Fibroblast of skin of left biceps (primary cell): ENCODE measurements at regions not wholly inside any gene's neighbourhood (a gene's known extent, or its start where the extent isn't known, plus 50 kb on each side); places are given as distances from the start of the nearest gene placed in this dataset.
"Not testable (repeated sequence)": the region's sequence is repeated elsewhere in the genome, so short reads cannot be mapped to it uniquely, and the experiment has no call there.

Experiments
- DNase-seq, 2 experiments: peaks; one replicate each; pipeline ENCODE4 v3.0.0-alpha.2; 2013; ENCODE audit warnings: low read depth in 2 of 2

- DNase-seq: no peak
Observed at GRCh38 chr18:42537291-42537690, 578.2 kb downstream of the RIT2 start.

GRCh38 chr18:42544901-42545300 is 570.6 kb downstream of the RIT2 start:
- no peak for DNase-seq

GRCh38 chr18:42545825-42546224 is 569.7 kb downstream of the RIT2 start:
- no peak for DNase-seq

DNA sequence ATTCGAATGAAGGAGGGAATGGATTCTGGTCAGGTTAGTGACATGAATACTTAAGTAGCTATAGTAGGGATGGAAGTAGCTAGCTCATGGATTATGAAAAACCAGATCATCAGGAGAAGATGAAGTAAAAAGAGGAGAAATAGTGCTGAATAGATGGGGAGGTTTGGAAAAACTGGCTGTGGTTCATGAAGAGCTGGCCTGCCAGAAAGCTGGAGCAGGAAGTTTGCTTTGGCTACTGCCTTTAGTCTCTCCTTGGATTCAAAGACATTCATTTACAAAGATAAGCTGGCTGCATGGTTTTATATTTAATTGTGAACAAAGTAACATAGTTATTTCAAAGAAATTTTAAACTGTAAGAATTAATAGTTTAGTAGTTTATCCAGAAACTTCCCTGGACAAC is 567.0 kb downstream of the RIT2 start:
- DNase-seq: no peak

- DNase-seq: no peak
Observed at GRCh38 chr18:42549596-42549995, 565.9 kb downstream of the RIT2 start.

- DNase-seq: not testable (repeated sequence)
Observed at GRCh38 chr18:42552559-42552958, 562.9 kb downstream of the RIT2 start.

DNA sequence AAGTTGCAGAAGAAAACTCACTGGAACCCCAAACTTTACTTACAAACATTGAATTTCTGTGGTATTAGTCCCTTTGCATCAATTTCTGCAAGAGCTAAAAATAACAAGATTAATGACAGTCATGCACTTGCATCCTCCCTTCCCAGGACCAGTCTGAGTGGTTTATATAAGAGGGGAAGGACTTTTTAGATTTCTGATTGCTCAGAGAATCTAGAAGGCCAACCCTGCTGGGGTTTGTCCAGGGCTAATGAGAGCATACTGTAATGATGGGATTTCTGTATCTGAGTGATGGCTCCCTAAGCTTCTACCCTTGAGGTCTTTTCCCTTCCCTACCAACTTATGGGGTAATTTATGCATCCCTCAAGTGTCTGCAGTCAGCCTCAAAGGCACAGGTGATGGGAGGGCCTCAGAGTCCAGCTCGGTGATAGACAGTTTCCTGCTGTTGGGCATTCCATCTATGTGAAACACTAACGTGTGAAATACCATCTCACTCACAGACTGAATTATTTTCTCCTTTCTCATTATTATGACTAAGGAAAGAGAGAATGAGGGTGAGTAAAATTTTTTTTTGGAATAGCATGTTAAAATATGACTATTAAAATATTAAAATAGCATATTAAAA is 556.3 kb downstream of the RIT2 start:
- DNase-seq: no peak

DNA sequence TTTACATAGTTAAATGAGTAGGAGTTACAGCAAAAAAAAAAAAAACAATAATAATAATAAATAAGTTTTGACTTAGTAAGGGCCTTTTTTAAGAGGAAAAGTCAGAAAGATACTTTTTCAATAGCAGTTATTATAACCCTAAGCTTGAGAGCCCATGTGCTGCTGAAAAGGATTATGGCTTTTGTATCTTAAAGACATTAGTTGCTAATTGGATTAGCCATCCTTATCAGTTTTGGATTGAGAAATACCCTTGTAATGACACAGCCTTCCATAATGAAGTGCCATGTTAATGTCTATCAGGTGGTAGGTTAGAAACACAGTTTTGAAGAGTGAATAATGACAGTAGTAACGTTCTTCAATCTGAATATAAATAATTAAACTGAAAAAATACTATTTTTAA is 554.0 kb downstream of the RIT2 start:
- DNase-seq: no peak

DNA sequence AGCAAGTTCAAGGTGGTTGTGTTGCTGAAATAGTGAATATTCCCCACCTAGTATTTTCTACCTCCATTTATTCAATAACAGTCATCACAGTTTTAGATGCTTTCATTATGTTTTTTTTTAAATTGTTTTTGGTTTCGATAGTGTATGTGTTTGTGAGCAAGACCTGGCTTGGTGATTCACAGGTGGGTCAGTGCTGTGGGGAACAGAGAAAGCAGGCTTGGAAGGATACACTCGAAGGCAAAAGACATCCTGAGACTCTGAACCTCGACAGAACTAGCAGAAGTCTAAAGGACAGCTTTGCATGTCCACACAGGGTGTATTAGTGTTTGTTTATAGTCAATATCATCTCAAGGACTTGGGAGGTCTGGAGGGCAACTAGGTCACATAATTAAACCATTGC is 551.5 kb downstream of the RIT2 start:
- DNase-seq: no peak

GRCh38 chr18:42564761-42565160 is 550.7 kb downstream of the RIT2 start:
- DNase-seq: no peak

DNA sequence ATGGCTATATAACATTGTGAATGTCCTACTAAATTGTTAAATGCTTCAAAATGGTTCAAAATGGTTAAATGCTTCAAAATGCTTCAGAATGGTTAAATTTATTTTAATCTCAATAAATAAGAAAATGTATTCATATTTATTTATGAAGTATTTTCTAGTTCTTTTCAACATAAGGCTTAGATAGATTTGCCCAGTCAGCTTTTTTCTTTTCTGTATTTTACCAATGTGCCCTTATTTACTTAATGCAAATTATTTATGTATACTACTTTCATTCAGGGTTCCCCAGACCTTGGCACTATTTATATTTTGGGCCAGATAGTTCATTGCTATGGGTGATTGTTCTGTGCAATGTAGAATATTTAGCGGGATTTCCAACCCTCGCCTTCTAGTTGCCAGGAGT is 546.7 kb downstream of the RIT2 start:
- no peak for DNase-seq

DNA sequence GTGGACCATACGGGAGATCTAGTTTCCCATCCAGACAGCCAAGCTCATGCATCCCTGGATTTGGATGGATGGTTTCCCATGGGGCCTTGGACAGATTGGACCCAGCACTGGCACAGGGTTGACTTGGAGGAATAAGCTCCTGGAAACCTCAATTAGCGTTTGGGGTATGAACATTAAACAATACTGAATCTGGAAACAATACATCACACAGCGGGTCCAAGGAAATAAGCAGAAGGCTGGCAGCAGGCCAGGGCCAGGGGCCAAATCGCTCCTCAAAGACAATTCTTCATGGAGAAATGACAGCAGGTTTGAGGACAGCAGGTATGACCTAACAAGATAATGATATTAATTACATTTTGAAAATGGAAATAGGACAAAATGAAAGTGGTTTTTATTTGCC is 540.6 kb downstream of the RIT2 start:
- no peak for DNase-seq

DNA sequence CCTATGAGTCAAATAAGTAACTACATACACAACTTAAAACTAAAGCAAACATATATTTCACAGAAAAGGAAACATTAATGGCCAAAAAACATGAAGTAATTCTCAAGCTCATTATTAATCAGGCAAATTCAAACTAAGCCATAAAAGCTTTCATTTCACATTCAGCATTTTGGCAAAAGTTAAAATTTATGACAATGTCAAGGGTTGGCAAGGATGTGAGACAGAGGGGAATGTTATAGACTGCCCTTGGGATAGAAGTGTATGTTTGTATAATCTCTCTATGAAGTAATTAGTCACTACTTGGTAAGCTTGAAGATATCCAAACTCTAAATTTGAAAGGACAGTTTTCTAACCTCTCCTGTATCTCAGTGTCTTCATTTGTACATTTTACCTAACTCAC is 539.4 kb downstream of the RIT2 start:
- DNase-seq: no peak

GRCh38 chr18:42578792-42579191 is 536.7 kb downstream of the RIT2 start:
- DNase-seq: no peak

GRCh38 chr18:42582266-42582665 is 533.2 kb downstream of the RIT2 start:
- DNase-seq: no peak

DNA sequence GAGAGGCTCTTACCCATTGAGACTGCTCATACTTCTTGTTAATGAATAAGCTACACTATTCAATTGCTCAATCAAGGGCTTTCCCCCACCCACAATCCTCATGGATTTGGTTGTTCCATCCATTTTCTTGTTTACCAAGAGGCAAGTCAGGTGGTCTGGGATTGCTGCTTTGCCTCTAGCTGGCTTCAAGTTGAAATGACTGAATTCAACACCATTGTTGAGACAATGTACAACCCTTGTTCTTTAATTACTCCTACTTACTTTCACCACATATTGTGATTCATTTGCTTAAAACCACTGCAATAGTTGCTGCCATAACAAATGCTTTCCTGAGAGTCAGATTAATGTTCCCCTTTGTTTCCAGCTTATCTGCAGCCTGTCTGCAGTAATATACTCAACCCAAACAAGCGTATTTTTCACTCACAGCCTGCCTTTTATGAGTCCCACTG is 532.2 kb downstream of the RIT2 start:
- no peak for DNase-seq

GRCh38 chr18:42586601-42587000 is 528.9 kb downstream of the RIT2 start:
- no peak for DNase-seq

DNA sequence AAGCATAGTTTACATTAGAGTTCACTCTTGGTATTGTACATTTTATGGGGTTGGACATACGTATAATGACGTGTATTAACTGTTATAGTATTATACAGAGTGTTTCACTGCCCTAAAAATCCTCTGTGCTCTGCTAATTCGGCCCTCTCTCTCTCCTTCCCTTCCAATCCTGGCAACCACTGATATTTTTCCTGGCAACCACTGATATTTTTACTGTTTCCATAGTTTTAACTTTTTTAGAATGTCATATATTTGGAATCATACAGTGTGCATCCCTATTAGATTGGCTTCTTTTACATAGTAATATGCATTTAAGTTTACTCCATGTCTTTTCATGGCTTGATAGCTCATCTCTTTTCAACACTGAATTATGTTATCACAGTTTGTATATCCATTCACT is 526.7 kb downstream of the RIT2 start:
- no peak for DNase-seq

- no peak for DNase-seq
Observed at GRCh38 chr18:42604820-42605219, 510.7 kb downstream of the RIT2 start.

- DNase-seq: no peak
Observed at GRCh38 chr18:42606886-42607495, 508.5 kb downstream of the RIT2 start.

DNA sequence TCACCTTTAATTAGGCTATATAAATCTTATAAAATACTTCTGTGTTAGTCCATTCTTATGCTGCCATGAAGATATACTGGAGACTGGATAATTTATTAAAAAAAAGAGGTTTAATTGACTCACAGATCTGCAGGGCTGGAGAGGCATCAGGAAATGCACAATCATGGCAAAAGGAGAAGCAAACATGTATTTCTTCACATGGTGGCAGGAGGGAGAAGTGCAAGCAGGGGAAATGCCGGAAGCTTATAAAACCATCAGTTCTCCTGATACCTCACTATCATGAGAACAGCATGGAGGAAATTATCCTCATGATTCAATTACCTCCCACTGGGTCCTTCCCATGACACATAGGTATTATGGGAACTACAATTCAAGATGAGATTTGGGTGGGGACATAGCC is 504.4 kb downstream of the RIT2 start:
- DNase-seq: no peak

DNA sequence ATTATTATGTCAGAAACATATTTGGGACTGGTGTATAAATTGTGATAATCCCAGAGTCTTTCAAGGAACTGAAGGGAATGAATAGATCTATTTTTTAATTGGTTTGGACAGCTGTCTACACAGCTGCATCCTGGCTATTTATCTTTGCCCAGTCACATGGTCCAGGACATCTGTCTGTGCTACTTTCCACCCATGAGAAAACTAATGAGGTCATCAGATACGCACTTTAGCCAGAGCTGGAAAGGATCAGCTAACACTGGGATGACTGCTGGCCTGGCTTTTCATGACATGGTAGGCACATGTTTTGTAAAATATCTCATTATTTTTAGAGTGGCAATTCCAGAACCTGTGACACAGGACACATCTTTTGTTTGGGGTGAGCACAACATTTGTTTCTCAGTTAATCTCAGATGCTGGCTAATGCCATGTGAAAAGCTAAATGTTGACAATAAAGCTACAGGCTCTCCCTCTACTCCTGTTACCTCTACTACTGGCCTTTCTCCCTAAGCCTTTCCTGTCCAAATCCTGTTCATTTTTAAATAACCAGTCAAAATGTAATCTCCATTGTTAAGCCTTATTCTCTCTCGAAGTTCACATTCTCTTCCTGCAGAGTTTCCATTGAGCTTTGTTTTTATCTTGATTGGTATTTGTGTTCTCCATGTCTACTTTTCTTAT is 500.7 kb downstream of the RIT2 start:
- no peak for DNase-seq

DNA sequence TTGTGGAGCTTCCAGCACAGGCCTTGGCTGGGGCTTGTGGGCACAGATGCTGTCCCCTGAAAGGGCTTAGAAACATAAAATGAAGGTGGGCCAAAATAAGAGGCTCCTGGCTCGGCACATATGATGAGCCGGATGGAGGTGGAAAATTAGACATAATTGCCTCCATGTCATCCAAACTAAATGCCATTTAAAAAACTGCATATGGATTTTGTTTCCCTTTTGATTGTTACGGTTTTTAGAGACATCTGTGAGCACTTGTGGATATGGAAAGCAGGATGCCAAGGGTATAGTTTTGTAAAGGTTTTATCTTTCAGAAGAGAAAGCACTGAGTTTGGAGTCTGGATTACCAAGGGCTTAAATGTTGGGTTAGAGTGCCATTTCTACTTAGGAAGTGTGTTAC is 498.3 kb downstream of the RIT2 start:
- DNase-seq: no peak
